HG03175 (cell line): ENCODE measurements at regions not wholly inside any gene's neighbourhood (a gene's known extent, or its start where the extent isn't known, plus 50 kb on each side); places are given as distances from the start of the nearest gene placed in this dataset.
"Not testable (repeated sequence)": the region's sequence is repeated elsewhere in the genome, so short reads cannot be mapped to it uniquely, and the experiment has no call there.

ENCODE experiments used
- ATAC-seq: cut with Tn5 transposase; IDR thresholded peaks from one replicate; pipeline ENCODE4 v1.9.1; 2021; ENCODE audit warnings: mild to moderate bottlenecking, moderate library complexity; ENCODE audit not compliant: unreplicated experiment

DNA sequence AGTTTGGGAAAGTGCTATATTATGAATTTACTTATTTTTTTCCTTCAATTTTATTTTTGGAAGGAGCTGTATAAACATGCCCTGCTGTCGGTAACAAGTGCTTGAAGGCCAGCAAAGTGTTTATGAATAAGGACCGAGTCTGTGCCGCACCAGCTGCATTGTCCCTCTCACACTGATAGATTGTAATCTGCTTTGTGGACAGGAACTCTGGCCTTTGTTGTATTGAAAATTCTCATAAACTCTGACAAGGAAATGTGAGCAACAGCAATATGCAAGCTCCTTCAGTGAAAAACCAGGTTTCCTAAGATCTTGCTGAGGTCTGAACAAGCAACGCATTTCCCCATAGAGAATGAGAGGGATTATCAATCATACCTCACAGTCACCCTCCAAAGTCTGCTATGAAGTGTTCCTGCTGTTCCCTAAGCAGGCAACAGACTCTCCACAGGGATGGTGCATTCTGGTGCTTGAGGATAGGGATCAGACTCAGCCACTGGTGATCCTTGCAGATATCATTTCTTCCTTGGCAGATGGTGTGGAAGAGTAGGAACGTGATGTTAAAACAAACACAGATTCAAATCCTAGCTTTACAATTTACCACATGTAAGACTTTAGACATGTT lies 109.6 kb downstream of the KCNJ2 start:
- no peak for ATAC-seq

DNA sequence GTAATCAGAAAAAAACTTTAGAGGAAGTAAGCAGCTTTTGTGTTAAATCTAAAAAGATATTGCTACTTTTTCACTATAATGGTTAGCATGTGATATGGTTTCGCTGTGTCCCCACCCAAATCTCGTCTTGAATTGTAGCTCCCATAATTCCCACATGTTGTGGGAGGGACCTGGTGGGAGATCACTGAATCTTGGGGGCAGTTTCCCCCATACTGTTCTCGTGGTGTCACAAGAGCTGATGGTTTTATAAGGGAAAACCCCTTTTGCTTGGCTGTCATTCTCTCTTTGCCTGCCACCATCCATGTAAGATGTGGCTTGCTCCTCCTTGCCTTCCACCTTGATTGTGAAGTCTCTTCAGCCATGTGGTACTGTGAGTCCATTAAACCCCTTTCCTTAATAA lies 117.1 kb downstream of the KCNJ2 start:
- no peak for ATAC-seq

DNA sequence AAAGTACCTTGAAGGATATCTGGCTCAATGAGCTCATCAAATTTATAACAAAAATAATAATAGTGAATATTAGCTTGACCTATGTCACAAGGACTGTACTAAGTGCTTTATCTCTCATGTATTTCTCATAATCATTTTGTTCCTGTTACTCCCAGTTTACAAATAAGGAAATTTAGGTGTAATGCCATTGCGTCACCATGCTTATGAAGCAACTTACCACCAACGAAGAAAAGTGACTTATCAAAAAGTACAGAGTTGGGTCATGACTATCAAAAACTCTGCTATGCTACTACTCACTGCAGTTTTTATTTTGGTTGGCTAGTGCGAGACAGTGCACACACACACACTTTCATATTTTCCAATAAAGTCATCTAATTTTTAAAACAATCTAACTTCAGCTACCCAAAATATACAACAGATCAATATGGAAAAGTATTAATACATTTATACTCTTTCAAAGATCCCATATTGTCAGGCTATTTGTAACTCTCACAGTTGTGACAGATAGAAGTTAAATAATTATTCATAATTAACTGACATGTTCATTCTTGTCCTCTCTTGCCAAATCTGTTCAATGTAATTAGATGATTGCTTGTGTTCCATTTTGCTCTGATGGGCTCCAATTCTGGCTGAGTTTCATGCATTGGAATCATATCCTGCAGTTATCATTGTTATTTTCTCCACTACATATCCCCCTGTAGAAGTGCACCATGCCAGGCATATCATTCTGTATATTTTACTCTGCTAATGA lies 119.4 kb downstream of the KCNJ2 start:
- ATAC-seq = no peak

DNA sequence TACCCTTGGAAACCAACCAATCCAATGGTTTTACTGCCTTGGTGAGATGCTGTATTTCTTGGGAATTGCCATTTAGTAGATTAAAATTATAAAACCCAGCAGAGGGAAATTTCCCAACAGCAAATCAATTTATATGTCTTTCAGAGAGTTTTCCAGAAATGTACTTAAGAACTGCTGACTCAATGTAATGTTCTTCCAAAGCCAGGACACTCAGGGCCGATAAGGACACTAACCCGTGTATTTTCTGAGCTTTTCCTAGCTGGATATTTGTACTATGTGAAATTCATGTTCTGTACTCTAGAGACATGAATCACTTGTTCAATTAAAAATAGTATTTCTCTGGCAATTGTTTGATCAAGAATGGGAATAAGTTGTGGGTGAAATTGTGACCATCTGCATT lies 121.4 kb downstream of the KCNJ2 start:
- ATAC-seq = no peak

DNA sequence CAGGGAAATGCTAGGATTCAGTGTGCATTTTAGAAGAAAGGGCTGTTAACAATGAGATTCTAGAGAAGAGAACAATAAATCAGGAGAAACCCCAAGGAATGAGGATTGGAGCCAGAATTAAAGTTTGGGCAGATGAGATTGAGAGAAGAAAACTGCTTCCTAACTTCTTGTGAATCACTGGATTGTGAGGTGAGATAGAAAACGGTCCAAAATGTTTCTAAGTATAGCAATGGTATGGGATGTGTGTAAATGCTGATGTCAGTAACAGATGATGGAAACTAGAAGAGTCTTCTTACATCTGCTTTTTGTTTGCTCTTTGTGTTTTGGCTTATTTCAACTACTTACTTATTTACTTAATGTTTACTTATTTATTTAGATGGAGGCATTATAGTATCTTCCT lies 123.0 kb downstream of the KCNJ2 start:
- no peak for ATAC-seq

DNA sequence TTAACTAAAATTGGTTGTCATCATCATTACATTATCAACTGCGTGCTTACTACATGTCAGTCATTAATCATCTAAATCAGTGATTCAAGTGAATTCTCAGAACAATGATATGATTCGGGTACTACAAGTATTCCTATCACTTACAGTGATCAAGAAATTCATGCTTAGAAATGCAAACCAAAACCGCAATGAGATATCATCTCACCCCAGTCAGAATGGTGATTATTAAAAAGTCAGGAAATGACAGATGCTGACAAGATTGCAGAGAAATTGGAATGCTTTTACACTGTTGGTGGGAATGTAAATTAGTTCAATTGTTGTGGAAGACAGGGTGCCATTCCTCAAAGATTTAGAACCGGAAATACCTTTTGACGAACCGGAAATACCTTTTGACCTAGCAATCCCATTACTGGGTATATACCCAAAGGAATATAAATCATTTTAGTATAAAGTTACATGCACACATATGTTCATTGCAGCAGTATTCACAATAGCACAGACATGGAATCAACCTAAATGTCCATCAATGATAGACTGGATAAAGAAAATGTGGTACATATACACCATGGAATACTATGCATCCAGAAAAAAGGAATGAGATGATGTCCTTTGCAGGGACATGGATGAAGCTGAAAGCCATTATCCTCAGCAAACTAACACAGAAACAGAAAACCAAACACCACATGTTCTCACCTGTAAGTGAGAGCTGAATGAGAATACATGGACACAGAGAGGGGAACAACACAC lies 124.4 kb downstream of the KCNJ2 start:
- ATAC-seq = not testable (repeated sequence)

DNA sequence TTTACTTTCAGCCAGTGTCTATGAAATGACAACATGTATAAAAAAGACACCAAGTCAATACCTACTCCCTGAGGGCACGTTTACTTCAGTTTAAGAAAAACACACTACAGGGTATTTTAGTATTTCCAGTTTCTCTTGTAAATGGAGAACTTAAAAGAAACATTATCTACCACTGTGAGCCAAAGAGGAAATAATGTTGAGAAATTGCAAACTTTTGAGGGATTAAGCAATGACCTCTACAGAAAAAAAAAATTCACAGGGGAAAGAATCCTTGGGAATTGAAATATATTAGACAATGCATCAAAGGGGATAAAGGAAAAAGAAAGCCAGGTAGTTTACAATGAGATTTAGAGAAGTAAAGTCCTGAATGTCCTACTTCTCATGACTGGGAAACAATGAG lies 126.0 kb downstream of the KCNJ2 start:
- ATAC-seq = no peak

DNA sequence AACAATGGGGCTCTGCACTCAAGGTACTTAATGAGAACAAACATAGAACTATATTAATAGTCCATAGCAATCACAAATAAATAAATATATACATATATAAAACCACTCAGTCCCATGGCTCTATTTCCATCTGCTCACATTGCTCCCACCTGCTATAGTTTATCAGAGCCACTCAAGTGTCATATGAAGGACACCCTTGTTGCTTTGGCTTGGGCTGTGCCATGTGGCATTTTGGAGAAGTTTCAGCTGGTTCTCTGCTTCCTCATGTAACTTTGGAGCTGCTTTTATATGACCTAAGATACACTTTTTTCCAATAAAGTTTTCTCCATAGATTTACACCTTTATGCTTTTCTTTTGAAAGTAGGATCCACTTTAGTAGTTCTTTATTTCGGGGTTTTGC lies 126.4 kb downstream of the KCNJ2 start:
- no peak for ATAC-seq

DNA sequence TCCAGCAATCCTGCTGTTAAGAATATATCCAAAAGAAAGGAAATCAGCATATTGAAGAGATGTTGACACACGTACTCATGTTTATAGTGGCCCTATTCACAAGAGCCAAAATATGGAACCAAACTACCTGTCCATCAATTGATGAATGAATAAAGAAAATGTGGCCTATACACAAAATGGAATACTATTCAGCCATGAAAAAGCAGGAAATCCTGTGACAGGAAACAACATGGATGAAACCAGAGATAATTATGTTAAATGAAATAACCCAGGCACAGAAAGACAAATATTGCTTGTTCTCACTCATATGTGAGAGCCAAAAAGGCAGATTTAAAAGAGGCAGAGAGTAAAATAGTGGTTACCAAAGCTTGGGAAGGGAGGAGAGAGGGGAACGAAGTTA lies 127.1 kb downstream of the KCNJ2 start:
- no peak for ATAC-seq

DNA sequence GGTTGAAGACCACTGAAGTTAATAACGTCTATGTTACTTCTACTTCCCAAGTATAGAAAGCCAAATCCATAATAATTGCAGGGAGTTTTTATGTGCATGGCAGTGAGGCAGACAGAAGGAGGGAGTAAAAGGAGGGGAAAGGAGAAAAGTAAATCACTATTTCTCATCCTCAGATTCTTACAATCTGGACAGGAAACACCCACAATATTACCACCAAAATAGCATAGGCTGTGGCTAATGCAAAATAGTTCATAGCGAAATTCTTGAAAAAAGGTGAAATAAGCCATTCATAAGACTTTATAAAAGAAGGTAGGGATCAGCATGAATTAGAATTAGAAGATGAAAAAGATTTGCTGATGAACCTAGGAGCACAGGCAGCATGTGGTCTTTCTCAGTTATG lies 128.1 kb downstream of the KCNJ2 start:
- ATAC-seq = no peak

DNA sequence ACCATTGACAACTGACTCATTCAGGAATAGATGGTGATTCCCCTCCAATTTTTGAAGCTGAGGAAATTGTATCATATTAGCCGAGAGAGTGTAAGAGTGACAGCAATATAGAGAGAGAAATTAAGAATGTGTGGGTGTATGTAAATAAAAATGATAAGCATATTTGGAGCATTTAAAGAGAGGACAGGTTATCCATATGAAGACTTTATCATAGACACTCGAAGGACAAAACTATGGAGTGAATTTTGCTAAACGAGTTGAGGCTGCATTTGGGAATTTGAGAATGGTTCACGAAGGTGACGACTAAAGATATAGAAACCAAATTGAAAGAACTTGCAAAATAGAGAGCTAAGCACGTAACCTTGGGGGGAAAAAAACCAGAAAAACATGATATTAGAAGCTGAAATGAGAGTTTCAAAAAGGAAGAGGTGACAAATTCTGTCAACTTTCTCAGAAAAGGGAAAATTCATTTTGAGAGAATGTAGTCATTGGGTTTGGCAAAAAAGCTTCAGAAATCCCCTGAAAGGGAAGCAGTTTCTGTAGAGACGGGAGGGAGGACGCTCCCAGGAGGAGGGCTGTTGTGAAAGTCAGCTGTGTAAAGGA lies 129.7 kb downstream of the KCNJ2 start:
- no peak for ATAC-seq

DNA sequence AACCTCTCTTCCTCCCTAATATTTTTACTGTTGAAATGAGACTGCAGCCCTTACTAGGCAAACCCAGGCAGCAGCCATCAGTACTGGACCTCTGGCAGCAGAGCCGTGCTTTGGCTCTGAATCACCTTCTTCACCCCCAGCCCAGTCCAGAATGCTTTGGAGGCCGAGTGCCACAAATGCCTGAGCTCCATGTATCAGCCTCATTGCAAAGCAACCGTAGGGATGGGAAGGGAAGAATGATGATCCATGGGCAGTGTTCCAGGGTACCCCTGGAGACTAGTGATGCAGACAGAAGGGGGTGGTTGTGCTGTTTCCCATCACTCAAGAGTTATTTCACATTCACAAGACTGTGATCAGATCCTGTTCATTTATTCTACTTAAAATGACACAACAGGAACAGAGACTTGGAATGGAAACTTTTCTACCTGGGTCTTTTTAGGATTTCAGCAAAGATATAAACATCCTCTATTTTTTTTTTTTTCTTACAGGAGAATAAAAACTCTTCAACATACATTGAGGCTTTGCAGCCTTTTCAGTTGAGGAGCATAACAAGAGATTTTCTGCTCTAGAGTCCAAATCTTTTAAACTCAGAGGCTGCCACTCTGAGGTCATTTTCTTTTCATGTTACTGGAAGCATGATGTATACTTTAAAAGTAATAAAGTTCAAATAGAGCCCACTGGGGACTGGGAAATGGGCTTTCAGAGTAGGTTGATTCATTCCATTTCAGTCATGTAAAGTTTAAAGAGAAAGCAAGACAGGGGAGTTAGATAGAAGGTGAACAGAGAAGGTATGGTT lies 138.3 kb downstream of the KCNJ2 start:
- ATAC-seq = no peak

DNA sequence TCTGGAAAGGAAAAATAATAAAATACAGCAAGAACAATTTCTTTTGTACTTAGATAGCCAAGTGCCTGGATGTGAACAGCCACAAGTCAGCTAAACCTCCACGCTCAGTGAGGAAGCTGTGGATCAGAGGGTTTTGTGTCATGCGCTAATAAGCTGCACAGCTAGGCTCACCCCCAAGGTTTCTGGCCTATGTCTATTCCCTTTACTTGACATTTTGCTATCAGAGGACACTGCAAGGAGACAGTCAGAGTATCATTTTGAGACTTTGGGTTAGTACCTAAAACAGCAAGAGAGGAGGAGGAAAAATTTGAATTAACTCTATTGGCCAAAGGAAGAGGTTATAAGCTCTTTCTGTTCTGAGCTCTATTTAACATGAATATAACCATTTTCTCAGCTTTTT lies 139.3 kb downstream of the KCNJ2 start:
- ATAC-seq = no peak

DNA sequence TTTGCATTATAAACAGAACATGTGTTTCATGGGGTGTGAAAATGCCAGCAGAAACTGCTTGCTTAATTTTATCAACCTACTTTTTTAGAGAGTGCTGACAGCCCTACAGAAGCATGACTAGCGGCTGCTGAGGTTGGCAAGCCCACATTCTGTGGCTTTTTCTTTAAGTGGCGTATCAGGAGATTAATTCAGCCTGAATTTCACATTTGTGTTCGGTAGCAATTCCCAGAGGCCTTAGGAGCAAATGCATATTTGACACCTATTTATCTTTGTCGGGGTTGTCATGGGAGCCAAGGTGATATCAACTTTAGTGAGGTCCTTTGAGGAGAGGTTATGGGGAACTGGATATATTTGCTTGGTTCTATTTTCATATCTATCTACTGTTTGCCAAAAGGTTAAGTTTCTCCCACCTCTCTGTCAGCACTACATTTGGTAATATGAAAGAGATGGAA lies 140.9 kb downstream of the KCNJ2 start:
- no peak for ATAC-seq

DNA sequence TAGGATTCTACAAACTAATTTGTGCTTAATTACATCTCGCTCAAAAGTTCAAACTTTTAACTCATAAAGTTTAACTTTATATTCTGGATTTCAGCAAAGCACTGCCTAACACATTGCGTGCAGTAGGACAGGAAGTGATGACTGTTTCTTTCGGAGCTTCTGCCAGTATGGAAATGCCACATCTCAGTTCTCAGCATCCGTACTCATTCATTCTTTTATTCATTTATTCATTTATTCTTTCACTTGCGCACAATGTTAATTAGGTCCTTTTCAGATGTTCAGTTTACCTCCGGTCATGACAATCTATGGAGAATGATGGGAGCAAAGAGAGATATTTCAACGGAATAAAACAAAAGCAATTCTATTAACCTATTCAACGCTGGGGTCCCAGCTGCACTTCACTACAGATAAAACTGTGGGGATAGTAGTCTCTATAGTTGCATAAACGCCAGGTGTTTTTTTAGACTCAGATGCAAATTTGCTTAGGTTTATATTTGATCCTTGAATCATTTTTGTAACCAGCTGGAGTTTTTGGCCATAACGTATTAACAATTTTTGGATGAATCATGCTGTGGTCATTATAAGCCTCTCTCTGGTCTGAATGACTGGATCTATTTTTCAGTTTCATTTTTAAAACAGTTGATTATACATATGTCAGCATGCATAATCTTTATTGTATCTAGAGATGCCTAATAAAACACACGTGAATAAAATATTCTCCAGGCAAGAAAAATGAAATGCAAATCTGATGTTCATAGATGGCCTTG lies 143.9 kb downstream of the KCNJ2 start:
- ATAC-seq = no peak

DNA sequence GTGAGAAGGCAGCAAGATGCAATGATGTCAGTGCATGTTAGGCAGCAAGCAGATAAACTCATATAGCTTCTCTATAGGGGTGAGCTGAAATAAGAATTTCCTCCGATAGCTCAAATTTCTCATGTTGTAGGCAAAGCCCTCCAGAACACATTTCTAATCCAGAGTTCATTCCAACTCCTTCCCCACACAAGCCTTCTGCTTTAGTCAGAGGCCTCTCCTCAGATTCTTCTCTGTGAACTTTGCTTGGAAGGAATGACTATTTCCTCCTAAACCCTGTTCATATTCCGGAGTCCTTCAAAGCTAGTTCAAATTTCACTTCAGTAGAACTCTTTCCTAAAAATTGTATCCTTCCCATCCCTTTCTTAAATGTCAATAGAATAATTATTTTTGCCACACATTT lies 144.8 kb downstream of the KCNJ2 start:
- no peak for ATAC-seq

DNA sequence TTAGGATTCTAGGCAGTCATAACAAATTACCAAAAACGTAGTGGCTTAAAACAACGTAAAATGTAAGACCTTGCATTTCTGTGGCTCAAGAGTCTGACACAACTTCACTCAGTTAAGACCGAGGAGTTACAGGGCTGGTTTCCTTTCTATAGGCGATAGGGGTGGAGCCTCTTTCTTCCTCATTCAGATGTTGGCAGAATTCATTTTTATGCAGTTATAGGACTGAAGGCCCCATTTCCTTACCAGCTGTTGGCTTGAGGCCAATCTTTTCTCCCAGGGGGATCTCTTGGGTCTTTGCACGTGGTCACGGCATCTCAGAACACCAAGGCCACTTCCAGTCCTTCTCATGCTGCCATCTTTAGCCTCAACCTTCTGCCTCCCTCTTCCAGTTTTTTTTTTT lies 145.2 kb downstream of the KCNJ2 start:
- no peak for ATAC-seq

DNA sequence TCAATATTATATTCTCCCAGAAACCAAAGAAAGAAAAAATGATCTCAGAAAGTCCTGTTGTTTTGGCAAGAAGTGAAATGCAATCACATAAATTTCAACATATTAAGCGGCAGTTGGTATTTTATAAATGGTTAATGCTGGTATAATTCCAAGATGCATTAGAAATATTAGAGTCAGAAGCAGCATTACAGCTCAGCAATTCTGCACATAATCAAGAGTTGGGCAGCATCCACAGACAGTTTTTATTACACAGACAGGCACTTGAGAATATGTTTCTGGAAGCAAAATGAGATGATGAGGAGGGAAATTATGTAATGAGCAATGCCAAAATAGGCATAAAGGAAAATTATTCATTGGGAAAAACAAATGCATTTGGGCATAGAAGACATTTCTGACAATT lies 148.1 kb downstream of the KCNJ2 start:
- ATAC-seq = no peak

DNA sequence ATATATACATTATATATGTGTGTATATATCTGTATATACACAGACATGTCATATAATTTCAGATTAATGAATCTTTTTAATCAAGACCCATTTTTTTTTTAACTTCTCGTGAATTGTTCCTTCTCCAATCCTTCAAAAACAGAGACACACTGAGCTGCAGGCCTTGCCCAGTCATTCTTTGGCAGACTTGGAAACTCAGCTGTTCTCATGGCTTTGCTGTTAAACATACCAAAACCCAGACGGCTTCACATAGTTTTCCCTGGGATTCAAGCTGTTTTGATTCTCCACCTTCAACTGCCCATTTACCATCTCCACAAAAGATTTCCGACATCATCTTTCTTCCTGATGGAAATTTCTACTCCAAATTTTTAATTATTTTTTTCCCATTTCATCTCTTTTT lies 148.7 kb downstream of the KCNJ2 start:
- ATAC-seq = no peak

DNA sequence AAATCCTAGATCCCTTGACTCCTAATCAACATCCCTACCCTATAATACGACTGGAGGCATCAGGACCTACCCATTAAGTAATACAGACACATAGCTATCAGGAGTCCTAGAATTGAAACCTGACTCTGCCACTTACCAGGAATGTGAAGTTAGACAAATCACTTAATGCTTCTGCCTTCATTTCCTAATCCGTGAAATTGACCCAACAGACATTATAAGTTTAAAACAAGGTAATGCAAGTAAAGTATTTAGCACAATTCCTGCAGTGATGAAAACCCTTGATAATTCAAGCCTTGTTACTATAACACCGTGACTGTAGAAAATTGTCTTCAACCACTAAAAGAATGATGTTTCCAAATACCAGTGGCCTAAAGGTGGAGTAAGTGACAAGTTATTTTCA lies 150.2 kb downstream of the KCNJ2 start:
- ATAC-seq = no peak
